SH-SY5Y (cell line): ENCODE measurements at regions not wholly inside any gene's neighbourhood (a gene's known extent, or its start where the extent isn't known, plus 50 kb on each side); places are given as distances from the start of the nearest gene placed in this dataset.

ENCODE experiments used
- GATA2 ChIP-seq: IDR thresholded peaks from 2 replicates; pipeline ENCODE4 v1.6.1; 2011; ENCODE audit warnings: mild to moderate bottlenecking, low read depth, low read length
- GATA3 ChIP-seq: IDR thresholded peaks from 2 replicates; pipeline ENCODE4 v1.6.1; 2011; ENCODE audit warnings: low read depth, mild to moderate bottlenecking, low read length, moderate library complexity

- no peak for TF ChIP-seq GATA3
- no peak for TF ChIP-seq GATA2
Measured at GRCh38 chr2:53220969-53221368, 546.6 kb upstream of the CHAC2 start.

DNA sequence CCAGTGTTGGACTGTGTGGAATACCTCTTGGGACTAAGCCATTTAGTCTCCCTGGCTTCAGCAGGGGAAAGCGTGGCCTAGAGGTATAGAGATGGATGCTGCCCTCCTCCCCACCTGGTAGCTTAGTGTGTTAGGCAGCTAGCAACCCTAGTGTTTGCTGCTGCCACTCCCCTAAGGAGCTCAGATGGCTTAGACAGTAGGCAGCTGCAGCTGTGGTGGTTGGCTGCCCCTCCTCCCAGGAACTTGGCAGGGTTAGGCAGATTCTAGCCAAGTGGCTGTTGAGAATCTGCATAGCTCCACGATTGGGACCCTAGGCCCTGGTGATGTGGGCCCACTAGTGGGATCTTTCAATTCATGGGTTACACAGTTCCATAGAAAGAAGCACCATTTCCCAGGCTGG, 550.4 kb upstream of the CHAC2 start:
- TF ChIP-seq GATA2 = no peak
- no peak for TF ChIP-seq GATA3

DNA sequence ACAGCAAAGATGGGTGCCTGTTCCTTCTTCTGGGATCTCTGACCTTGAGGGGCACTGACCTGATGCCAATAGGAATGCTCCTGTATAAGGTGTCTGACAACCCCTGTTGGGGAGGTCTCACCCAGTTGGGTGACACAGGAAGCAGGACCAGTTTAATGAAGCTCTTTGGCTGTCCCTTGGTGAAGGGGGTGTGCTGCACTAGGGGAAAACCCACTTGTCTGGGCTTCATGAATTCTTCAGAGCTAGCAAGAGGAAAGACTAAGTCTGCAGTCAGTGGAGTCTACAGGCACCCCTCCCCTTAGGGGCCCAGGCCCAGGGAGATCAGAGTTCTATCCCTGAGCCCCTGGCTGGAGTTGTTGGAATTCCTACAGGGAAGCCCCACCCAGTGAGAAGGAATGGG, 550.8 kb upstream of the CHAC2 start:
- TF ChIP-seq GATA3 (no peak), GATA2 (no peak)

- no peak for TF ChIP-seq GATA3
- no peak for TF ChIP-seq GATA2
Measured at GRCh38 chr2:53212576-53212975, 555.0 kb upstream of the CHAC2 start.

- TF ChIP-seq GATA3 (no peak), GATA2 (no peak)
Measured at GRCh38 chr2:53211201-53211774, 556.3 kb upstream of the CHAC2 start.

GRCh38 chr2:53210538-53210937, 557.1 kb upstream of the CHAC2 start:
- no peak for TF ChIP-seq GATA2
- TF ChIP-seq GATA3 = no peak

- TF ChIP-seq GATA2 (no peak), GATA3 (no peak)
Measured at GRCh38 chr2:53209679-53210458, 557.7 kb upstream of the CHAC2 start.

DNA sequence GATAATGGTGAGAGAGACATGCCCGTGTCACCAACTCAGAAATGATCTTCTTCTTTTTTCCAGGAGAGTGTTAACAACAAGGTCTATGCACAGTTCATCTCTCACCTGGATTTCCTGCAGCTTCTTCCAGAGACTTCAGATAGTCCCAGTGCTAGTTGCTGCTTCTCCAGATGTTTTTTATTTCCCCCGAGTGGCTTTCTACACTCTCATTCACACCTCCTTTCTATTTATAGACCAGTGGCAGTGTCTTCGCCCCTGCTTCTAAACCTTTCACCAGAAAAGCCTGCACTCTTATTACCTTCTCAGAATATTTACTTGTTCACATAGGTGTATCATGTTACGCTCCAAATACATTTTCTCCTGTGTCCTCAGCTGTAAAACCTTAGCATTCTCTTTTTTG, 558.8 kb upstream of the CHAC2 start:
- TF ChIP-seq GATA3 (no peak), GATA2 (no peak)

- TF ChIP-seq GATA2 (no peak), GATA3 (no peak)
Measured at GRCh38 chr2:53202063-53202462, 565.5 kb upstream of the CHAC2 start.

GRCh38 chr2:53200072-53200471, 567.5 kb upstream of the CHAC2 start:
- TF ChIP-seq GATA2 = no peak
- TF ChIP-seq GATA3 = no peak

- no peak for TF ChIP-seq GATA2
- TF ChIP-seq GATA3 = no peak
Measured at GRCh38 chr2:53188851-53189510, 578.6 kb upstream of the CHAC2 start.

- TF ChIP-seq GATA3 (no peak), GATA2 (no peak)
Measured at GRCh38 chr2:53183581-53183980, 584.0 kb upstream of the CHAC2 start.

- no peak for TF ChIP-seq GATA2
- TF ChIP-seq GATA3 = no peak
Measured at GRCh38 chr2:53182601-53183000, 585.0 kb upstream of the CHAC2 start.

DNA sequence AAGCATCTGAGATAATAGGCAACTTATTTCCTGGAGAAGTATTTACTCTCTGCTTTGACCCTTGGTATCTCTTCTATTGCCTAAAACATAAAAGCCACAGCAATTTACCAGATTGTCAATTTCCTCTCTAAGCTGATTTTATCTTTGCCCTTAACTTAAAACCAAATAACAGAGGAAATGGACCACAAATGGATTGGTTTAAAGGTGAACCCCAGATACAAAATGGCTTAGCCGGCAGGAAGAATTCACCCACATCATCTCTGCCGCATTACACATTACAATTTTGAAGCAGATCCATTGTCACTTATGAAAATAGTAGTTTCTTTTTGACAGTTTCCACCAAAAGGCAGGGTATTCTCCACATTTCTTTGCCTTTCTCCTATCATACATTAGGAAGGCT, 585.8 kb upstream of the CHAC2 start:
- TF ChIP-seq GATA2 (no peak), GATA3 (no peak)

DNA sequence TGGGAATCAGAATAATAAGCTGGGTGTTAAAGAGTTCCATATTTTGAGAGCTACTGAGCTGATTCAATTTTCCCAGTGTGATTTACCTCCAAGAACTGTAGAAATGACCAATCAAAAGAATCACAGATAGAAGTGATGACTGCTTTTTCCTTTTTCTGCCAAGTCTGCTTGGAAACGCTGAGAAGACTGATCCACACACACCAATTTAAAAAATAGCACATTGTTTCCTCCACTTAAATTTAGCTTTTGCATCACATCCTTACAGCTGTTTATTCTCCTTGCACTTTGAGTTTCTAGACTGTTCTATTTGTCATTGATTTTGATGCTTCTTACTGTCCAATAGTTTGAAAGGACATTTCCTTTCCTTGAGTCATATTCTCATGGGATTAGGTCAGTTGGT, 590.3 kb upstream of the CHAC2 start:
- TF ChIP-seq GATA2 (no peak), GATA3 (no peak)

GRCh38 chr2:53174539-53174938, 593.1 kb upstream of the CHAC2 start:
- TF ChIP-seq GATA3 (no peak), GATA2 (no peak)
